ENCODE measurements at regions not wholly inside any gene's neighbourhood (a gene's known extent, or its start where the extent isn't known, plus 50 kb on each side); places are given as distances from the start of the nearest gene placed in this dataset.

DNA sequence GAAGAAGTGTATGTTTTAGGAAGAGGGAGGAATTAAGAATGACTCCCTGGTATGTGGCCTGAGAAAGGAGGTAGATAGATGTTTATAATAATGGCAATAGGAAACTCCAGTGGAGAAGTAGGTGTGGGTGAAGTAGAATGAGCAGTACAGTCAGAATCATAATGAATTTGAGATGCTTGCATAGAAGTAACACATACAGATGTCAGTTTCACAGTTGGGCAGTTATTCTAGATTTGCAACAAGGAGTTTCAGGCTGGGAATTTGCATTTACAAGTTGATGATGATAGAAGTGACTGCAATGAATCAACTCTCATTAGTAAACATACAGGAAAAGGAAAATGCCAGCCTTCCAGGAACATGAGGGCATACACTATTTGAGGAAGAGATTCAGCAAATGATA lies 149.0 kb downstream of the SLITRK1 start:
- no peak for ATAC-seq (ENCODE audit: low FRiP score)
- TF ChIP-seq, protein P1, sequence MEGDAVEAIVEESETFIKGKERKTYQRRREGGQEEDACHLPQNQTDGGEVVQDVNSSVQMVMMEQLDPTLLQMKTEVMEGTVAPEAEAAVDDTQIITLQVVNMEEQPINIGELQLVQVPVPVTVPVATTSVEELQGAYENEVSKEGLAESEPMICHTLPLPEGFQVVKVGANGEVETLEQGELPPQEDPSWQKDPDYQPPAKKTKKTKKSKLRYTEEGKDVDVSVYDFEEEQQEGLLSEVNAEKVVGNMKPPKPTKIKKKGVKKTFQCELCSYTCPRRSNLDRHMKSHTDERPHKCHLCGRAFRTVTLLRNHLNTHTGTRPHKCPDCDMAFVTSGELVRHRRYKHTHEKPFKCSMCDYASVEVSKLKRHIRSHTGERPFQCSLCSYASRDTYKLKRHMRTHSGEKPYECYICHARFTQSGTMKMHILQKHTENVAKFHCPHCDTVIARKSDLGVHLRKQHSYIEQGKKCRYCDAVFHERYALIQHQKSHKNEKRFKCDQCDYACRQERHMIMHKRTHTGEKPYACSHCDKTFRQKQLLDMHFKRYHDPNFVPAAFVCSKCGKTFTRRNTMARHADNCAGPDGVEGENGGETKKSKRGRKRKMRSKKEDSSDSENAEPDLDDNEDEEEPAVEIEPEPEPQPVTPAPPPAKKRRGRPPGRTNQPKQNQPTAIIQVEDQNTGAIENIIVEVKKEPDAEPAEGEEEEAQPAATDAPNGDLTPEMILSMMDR (IDR thresholded peaks at IDR 0.05): no peak
- DNase-seq (ENCODE audit: low spot score): no peak

DNA sequence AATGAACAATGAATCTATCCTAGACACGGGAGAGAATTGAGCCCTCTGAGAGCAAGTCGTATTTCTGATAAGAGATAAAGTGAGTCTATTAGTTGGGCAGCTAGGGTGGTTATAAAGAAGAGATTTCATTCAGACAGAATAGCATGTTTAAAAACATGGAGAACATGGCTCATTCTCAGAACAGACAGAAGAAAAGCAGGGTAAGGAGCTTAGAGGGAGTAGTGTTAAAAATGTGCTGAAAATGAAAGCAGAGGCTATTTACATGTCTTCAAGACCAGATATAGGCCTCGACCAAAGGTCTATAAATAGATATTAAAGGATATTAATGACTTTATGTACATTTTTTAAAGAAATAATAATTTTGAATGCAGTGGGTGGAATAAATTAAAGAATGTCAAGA lies 149.5 kb downstream of the SLITRK1 start:
- TF ChIP-seq, protein P1 (IDR thresholded peaks at IDR 0.05): no peak
- ATAC-seq (ENCODE audit: low FRiP score) (no peak), DNase-seq (ENCODE audit: low spot score) (no peak)

DNA sequence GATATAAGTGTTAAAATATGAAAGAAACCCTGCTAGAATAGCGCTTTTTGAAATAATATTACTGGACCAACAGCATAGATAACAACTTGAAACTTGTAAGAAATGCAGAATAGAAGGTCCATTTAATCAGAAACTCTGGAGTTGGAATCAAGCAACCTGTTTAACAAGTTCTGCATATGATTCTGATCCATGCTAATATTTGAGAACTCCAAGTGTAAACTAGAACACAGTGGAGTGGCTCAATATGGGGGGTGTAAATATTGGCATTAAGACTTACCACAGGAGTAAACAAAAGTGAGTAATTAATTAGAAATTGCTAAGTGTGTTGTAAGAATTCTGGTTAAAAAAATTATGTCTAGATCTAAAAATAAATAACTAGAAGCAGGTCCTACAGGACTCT lies 151.2 kb downstream of the SLITRK1 start:
- ATAC-seq (ENCODE audit: low FRiP score) (no peak), DNase-seq (ENCODE audit: low spot score) (no peak)
- TF ChIP-seq, protein P1 (IDR thresholded peaks at IDR 0.05): no peak

DNA sequence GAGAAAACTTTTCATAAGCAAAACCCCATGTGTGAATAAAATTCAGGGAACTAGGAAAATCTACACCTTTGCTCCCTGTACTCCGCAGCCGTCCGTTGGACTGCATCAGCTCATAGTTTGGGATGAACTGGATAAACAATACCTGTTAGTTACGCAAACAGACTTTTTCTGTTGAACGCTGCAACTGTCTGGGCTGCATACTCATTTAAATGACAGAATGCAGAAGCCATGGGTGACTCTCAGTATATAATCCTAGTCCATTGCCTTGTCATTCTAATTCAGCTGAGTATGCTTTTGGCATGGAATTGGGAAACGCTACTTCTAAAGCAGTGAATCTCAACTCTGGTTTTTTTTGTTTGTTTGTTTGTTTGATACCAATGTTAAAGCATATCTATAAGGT lies 151.6 kb downstream of the SLITRK1 start:
- DNase-seq (ENCODE audit: low spot score): no peak
- ATAC-seq (ENCODE audit: low FRiP score): no peak
- TF ChIP-seq, protein P1 (IDR thresholded peaks at IDR 0.05): no peak

DNA sequence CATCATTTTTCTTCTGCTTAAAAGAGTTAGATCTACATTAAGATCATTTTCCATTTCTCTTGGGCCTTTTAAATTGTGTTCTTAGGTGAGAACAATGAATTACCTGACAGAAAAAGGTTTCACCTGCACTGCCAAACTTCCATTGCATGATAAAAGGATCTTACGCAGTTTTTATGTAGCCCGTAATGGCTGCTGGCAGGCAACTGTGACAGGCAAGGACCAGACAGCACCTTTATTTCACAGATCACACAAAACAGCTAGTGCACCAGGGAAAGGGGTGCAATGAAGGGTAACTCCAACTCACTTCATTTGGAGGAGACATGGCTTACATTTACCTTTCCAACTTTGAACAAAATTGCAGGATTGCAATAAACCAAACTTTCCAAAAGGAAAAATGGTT lies 159.8 kb downstream of the SLITRK1 start:
- TF ChIP-seq, protein P1 (IDR thresholded peaks at IDR 0.05): no peak
- DNase-seq (ENCODE audit: low spot score) (no peak), ATAC-seq (ENCODE audit: low FRiP score) (no peak)

DNA sequence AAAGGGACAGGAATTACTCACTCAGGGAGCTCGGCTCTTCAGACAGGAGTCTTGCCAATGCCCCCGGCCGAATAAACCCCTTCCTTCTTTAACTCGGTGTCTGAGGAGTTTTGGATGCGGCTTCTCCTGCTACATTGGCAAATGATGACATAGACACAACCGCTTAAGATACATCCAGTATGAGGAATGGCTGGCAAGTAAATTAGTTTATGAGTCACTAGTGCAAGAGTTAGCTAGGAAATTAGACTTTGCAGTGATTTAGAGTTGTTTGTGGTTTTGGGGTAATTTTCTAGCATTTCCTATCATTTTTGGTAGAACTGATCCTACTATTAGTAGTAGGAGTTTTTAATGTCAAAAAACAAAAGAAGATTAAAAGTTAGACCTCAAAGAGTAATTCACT lies 166.2 kb downstream of the SLITRK1 start:
- no peak for ATAC-seq (ENCODE audit: low FRiP score)
- DNase-seq (ENCODE audit: low spot score): no peak
- TF ChIP-seq, protein P1 (IDR thresholded peaks at IDR 0.05): no peak

DNA sequence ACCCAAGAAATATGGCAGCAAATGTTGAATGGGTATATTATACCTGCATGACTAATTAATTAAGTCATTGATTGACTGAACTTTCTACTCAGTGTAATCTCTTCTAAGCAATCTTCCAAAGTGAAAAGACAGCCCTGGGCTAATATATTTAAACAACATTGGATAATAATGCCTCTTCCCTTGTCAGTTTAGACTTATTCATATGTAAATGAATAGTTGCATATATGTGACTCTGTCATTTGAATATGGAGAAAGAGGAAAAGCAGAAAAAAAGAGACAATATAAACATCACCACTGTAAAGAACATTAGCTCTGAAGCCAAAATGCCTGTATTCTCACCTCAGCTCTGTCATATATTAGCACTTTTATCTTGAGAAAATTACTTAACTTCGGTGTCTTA lies 168.0 kb downstream of the SLITRK1 start:
- TF ChIP-seq, protein P1 (IDR thresholded peaks at IDR 0.05): no peak
- ATAC-seq (ENCODE audit: low FRiP score): no peak
- DNase-seq (ENCODE audit: low spot score): no peak

All from omental fat pad (tissue), 3 donors.